GM23338 (cell line): ENCODE measurements at regions not wholly inside any gene's neighbourhood (a gene's known extent, or its start where the extent isn't known, plus 50 kb on each side); places are given as distances from the start of the nearest gene placed in this dataset.

Experiments
- CREB1 ChIP-seq: fragments of 250-450 bp; sonication (Bioruptor Pico); IDR thresholded peaks from 2 replicates; pipeline ENCODE4 v1.5.0; 2020; ENCODE audit warnings: low read depth, mild to moderate bottlenecking, moderate library complexity
- CTCF ChIP-seq, 2 experiments: fragments of 200-600 bp in 1 of 2; sonication (generic) in 1 of 2; conservative IDR thresholded peaks; 2 replicates each; pipeline versions ENCODE4 v1.5.1 to v1.6.1; 2016 to 2017; ENCODE audit warnings: antibody characterized with exemption in 2 of 2, low read depth in 2 of 2, mild to moderate bottlenecking in 2 of 2, moderate library complexity in 1 of 2
- ETS1 ChIP-seq: IDR thresholded peaks from 2 replicates; pipeline ENCODE4 v1.6.1; 2016; ENCODE audit warnings: antibody characterized with exemption
- EZH2 ChIP-seq: fragments of 200-600 bp; sonication (generic); IDR thresholded peaks from one replicate; pipeline ENCODE4 v1.8.0; 2017; ENCODE audit warnings: antibody characterized with exemption, mild to moderate bottlenecking, low read depth; ENCODE audit not compliant: unreplicated experiment
- EZH2phosphoT487 ChIP-seq: fragments of 200-600 bp; sonication (generic); IDR thresholded peaks from one replicate; pipeline ENCODE4 v1.8.1; 2018; ENCODE audit warnings: antibody characterized with exemption; ENCODE audit not compliant: unreplicated experiment
- JUNB ChIP-seq: IDR thresholded peaks from one replicate; pipeline ENCODE4 v1.6.1; 2016; ENCODE audit warnings: antibody characterized with exemption; ENCODE audit not compliant: unreplicated experiment
- NANOG ChIP-seq: IDR thresholded peaks from 2 replicates; pipeline ENCODE4 v1.6.1; 2016; ENCODE audit warnings: antibody characterized with exemption, borderline replicate concordance
- POLR2AphosphoS5 ChIP-seq: IDR thresholded peaks from 2 replicates; pipeline ENCODE4 v1.6.1; 2016; ENCODE audit warnings: antibody characterized with exemption, low read depth
- REST ChIP-seq: IDR thresholded peaks from one replicate; pipeline ENCODE4 v1.6.1; 2018; ENCODE audit warnings: antibody characterized with exemption; ENCODE audit not compliant: unreplicated experiment
- STAT1 ChIP-seq: IDR thresholded peaks from one replicate; pipeline ENCODE4 v1.6.1; 2016; ENCODE audit warnings: antibody characterized with exemption; ENCODE audit not compliant: unreplicated experiment
- ZNF331 ChIP-seq: fragments of 250-450 bp; sonication (Bioruptor Pico); IDR thresholded peaks from 2 replicates; pipeline ENCODE4 v1.5.0; 2020; ENCODE audit warnings: low read depth, mild to moderate bottlenecking, moderate library complexity

GRCh38 chr5:107025712-107026497 lies 644.8 kb downstream of the EFNA5 start:
- TF ChIP-seq CTCF (conservative IDR thresholded peaks at IDR 0.05; ENCODE audit: low read depth in 2 of 2): no peak
- no peak for TF ChIP-seq EZH2
- no peak for TF ChIP-seq POLR2AphosphoS5
- no peak for TF ChIP-seq ETS1
- no peak for TF ChIP-seq EZH2phosphoT487
- TF ChIP-seq CREB1 (CRISPR knock-in tag): no peak
- no peak for TF ChIP-seq JUNB
- no peak for TF ChIP-seq REST
- peak; percentile 53 for TF ChIP-seq NANOG
- no peak for TF ChIP-seq STAT1
- no peak for TF ChIP-seq ZNF331
